ENCODE measurements at regions not wholly inside any gene's neighbourhood (a gene's known extent, or its start where the extent isn't known, plus 50 kb on each side); places are given as distances from the start of the nearest gene placed in this dataset.

DNA sequence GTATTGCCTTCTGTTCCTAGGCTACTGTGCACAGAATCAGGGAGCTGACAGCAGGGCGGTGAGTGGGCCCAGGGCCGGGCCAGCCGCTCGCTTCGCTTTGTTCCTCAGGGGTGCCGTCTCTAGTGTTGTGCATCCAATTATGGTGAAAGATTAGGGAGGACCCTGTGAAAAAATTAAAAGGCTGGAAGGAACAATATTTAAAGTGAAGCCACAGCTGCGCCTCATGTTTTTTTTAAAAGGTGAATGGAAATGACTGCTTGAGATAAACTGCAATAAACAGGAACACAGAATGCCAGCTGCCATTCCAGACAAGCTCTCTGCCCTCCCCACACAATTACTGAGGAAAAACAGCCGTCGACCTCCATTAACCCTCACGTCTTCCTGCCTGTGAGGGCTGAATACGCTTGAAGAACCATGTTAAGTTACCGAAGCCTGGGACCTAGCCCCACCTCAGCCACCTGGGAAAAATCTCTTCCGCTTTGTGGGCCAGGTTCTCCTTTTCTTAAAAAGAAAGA is 132.0 kb upstream of the IL12A start:
- H3K4me3 ChIP-seq (ENCODE audit: low read depth, low read length): no peak overlapping the region
- DNase-seq (ENCODE audit: low read depth): no peak
- TF ChIP-seq, protein P1, sequence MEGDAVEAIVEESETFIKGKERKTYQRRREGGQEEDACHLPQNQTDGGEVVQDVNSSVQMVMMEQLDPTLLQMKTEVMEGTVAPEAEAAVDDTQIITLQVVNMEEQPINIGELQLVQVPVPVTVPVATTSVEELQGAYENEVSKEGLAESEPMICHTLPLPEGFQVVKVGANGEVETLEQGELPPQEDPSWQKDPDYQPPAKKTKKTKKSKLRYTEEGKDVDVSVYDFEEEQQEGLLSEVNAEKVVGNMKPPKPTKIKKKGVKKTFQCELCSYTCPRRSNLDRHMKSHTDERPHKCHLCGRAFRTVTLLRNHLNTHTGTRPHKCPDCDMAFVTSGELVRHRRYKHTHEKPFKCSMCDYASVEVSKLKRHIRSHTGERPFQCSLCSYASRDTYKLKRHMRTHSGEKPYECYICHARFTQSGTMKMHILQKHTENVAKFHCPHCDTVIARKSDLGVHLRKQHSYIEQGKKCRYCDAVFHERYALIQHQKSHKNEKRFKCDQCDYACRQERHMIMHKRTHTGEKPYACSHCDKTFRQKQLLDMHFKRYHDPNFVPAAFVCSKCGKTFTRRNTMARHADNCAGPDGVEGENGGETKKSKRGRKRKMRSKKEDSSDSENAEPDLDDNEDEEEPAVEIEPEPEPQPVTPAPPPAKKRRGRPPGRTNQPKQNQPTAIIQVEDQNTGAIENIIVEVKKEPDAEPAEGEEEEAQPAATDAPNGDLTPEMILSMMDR (IDR thresholded peaks at IDR 0.05; ENCODE audit: low read depth, low read length): no peak
- TF ChIP-seq POLR2A (IDR thresholded peaks at IDR 0.05; ENCODE audit: extremely low read depth, insufficient read length) (no peak), MYC (IDR thresholded peaks at IDR 0.05; ENCODE audit: low read depth, low read length) (no peak)
- TF ChIP-seq, protein P2, sequence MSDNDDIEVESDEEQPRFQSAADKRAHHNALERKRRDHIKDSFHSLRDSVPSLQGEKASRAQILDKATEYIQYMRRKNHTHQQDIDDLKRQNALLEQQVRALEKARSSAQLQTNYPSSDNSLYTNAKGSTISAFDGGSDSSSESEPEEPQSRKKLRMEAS (IDR thresholded peaks at IDR 0.05; ENCODE audit: low read depth, low read length): no peak

DNA sequence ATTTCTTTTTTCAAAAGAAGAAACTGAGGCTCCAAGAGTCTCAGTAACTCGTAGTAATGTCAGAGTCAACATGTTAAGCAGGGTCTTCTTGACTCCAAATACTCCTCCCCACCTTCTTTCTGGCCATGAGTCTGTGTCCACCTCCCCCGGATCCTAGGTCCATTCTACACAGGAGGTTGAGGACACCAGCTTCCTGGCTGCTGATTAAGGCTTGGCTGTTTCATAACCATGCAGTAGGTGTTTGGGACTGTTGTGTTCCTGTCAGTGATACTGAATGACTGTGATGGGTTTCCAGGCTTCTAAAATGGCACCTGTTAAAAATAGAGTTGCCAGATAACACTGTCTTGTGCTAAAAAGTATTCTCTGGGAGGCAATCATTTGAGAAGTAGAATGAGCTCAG is 130.8 kb upstream of the IL12A start:
- no peak overlapping the region for H3K4me3 ChIP-seq (ENCODE audit: low read depth, low read length)
- DNase-seq (ENCODE audit: low read depth): no peak
- TF ChIP-seq, protein P2 (IDR thresholded peaks at IDR 0.05; ENCODE audit: low read depth, low read length): no peak
- TF ChIP-seq POLR2A (IDR thresholded peaks at IDR 0.05; ENCODE audit: extremely low read depth, insufficient read length) (no peak), MYC (IDR thresholded peaks at IDR 0.05; ENCODE audit: low read depth, low read length) (no peak)
- TF ChIP-seq, protein P1 (IDR thresholded peaks at IDR 0.05; ENCODE audit: low read depth, low read length): no peak

DNA sequence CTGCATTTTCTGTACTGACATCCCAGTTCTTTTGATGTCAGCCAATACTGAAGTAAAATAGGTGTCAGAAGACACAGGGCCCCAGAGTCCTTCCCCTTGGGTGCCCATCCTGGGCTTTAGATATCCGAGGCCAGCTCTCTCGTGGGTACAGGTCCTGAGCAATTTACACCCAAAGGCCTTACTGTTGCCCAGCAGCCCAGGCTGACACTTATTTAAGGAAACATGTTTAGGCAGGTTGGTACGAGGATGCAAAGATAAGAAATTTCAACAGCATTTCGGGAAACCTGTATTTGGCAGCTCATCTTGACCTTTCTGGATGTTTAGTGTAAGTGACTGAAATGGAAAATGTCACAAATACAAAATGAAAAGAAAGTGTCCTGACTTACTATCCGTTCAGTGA is 130.0 kb upstream of the IL12A start:
- no peak overlapping the region for H3K4me3 ChIP-seq (ENCODE audit: low read depth, low read length)
- TF ChIP-seq, protein P2 (IDR thresholded peaks at IDR 0.05; ENCODE audit: low read depth, low read length): no peak
- no peak for TF ChIP-seq POLR2A (IDR thresholded peaks at IDR 0.05; ENCODE audit: extremely low read depth, insufficient read length)
- TF ChIP-seq, protein P1 (IDR thresholded peaks at IDR 0.05; ENCODE audit: low read depth, low read length): no peak
- no peak for DNase-seq (ENCODE audit: low read depth)

DNA sequence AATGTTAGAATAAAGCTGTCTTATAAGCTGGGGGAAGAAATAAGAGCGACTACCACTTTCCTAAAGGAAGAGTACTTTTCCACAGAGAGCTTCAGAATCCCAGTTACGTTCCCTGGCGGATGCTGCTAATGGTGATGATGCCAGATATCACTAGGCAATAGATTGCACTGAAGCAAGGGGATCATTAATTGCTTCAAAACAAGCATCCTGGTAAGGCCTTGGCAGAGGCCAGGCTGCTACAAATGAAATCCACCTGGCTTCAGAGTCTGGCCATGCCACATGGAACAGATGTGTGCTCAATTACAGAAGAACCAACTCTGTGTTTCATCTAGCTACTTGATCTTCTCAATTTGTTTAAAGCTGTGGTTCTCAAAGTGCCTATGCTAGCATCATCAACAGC is 129.2 kb upstream of the IL12A start:
- no peak for DNase-seq (ENCODE audit: low read depth)
- TF ChIP-seq, protein P1 (IDR thresholded peaks at IDR 0.05; ENCODE audit: low read depth, low read length): no peak
- TF ChIP-seq MYC (IDR thresholded peaks at IDR 0.05; ENCODE audit: low read depth, low read length) (no peak), POLR2A (IDR thresholded peaks at IDR 0.05; ENCODE audit: extremely low read depth, insufficient read length) (no peak)
- TF ChIP-seq, protein P2 (IDR thresholded peaks at IDR 0.05; ENCODE audit: low read depth, low read length): no peak
- no peak overlapping the region for H3K4me3 ChIP-seq (ENCODE audit: low read depth, low read length)

DNA sequence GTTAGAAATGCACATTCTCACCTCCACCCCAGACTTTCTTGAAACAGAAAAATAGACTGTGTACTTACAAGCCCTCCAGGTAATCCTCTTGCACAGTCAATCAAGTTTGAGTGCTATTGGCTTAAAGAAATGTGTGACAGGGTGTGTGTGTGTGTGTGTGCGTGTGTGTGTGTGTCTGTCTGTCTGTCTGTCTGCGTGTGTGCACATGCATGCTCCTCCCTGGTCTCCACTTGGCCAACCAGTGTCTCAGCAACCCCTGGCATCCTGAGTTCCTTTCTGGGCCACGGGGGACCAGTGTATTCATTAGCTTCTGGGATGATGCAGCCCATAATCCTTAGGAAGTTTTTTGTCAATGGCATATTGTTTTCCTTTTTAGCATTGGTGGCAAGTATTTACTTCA is 128.8 kb upstream of the IL12A start:
- TF ChIP-seq, protein P2 (IDR thresholded peaks at IDR 0.05; ENCODE audit: low read depth, low read length): no peak
- no peak for TF ChIP-seq POLR2A (IDR thresholded peaks at IDR 0.05; ENCODE audit: extremely low read depth, insufficient read length)
- TF ChIP-seq MYC (IDR thresholded peaks at IDR 0.05; ENCODE audit: low read depth, low read length): no peak
- TF ChIP-seq, protein P1 (IDR thresholded peaks at IDR 0.05; ENCODE audit: low read depth, low read length): no peak
- H3K4me3 ChIP-seq (ENCODE audit: low read depth, low read length): no peak overlapping the region
- DNase-seq (ENCODE audit: low read depth): no peak

Measured in NB4 (cell line).